ENCODE measurements at regions not wholly inside any gene's neighbourhood (a gene's known extent, or its start where the extent isn't known, plus 50 kb on each side); places are given as distances from the start of the nearest gene placed in this dataset.

GRCh38 chr6:44062771-44063560 is 64.3 kb downstream of the MRPL14 start:
- DNase-seq: no peak

GRCh38 chr6:44062105-44062770 is 65.0 kb downstream of the MRPL14 start:
- DNase-seq: no peak

- DNase-seq: no peak
Measured at GRCh38 chr6:44061375-44062104, 65.7 kb downstream of the MRPL14 start.

- DNase-seq: no peak
Measured at GRCh38 chr6:44060612-44061374, 66.5 kb downstream of the MRPL14 start.

GRCh38 chr6:44059359-44060346 is 67.6 kb downstream of the MRPL14 start:
- no peak for DNase-seq

GRCh38 chr6:44058617-44059358 is 68.5 kb downstream of the MRPL14 start:
- no peak for DNase-seq

- DNase-seq: no peak
Measured at GRCh38 chr6:44057931-44058616, 69.2 kb downstream of the MRPL14 start.

GRCh38 chr6:44057238-44057930 is 69.9 kb downstream of the MRPL14 start:
- no peak for DNase-seq

- no peak for DNase-seq
Measured at GRCh38 chr6:44056392-44057237, 70.6 kb downstream of the MRPL14 start.

GRCh38 chr6:44054721-44055559 is 72.3 kb downstream of the MRPL14 start:
- DNase-seq: no peak

GRCh38 chr6:44053760-44054556 is 73.3 kb downstream of the MRPL14 start:
- DNase-seq: no peak

- DNase-seq: no peak
Measured at GRCh38 chr6:44053106-44053756, 74.0 kb downstream of the MRPL14 start.

GRCh38 chr6:44052419-44053023 is 74.7 kb downstream of the MRPL14 start:
- DNase-seq: no peak

- DNase-seq: no peak
Measured at GRCh38 chr6:44051515-44051914, 75.7 kb downstream of the MRPL14 start.
